Testis (tissue), 2 donors: ENCODE measurements at regions not wholly inside any gene's neighbourhood (a gene's known extent, or its start where the extent isn't known, plus 50 kb on each side); places are given as distances from the start of the nearest gene placed in this dataset.

Experiments
- DNase-seq: peaks from one replicate; pipeline ENCODE4 v3.0.0-alpha.2; 2019
- H3K27ac ChIP-seq, 2 donors: fragments of 200-600 bp; sonication (generic); one replicate each; pipeline ENCODE4 v1.5.1; 2019
- H3K27me3 ChIP-seq: fragments of 200-600 bp; sonication (generic); one replicate; pipeline ENCODE4 v1.5.1; 2019
- H3K36me3 ChIP-seq: fragments of 200-600 bp; sonication (generic); one replicate; pipeline ENCODE4 v1.5.1; 2017; ENCODE audit warnings: low read depth; ENCODE audit errors: missing control alignments
- H3K4me1 ChIP-seq: fragments of 200-600 bp; sonication (generic); one replicate; pipeline ENCODE4 v1.5.1; 2019
- H3K4me3 ChIP-seq, 2 donors: fragments of 200-600 bp; sonication (generic); one replicate each; pipeline ENCODE4 v1.5.1; 2017 to 2019
- H3K9me3 ChIP-seq: fragments of 200-600 bp; sonication (generic); one replicate; pipeline ENCODE4 v1.5.1; 2017
- CTCF ChIP-seq, 3 experiments: fragments of 450-650 bp in 2 of 3; fragments of 200-600 bp in 1 of 3; sonication (generic) in 1 of 3; IDR thresholded peaks; one replicate each; pipeline ENCODE4 v1.5.1; 2016 to 2019; ENCODE audit warnings: antibody characterized with exemption in 3 of 3, mild to moderate bottlenecking in 2 of 3, moderate library complexity in 1 of 3
- POLR2A ChIP-seq: fragments of 450-650 bp; IDR thresholded peaks from one replicate; pipeline ENCODE4 v1.6.1; 2017; ENCODE audit warnings: antibody characterized with exemption, mild to moderate bottlenecking, moderate library complexity
- WGBS, 2 donors: methylation state at CpG; one replicate each; pipeline ENCODE4 v1.1.5; 2018; 5-methylcytosine and 5-hydroxymethylcytosine counted together
- intact Hi-C: fragments of 100-400 bp; cut with DNase I; formaldehyde crosslinking; loops from one replicate; pipeline ENCODE4 v1.15.1; 2023; ENCODE audit warnings: low total_unique reads

DNA sequence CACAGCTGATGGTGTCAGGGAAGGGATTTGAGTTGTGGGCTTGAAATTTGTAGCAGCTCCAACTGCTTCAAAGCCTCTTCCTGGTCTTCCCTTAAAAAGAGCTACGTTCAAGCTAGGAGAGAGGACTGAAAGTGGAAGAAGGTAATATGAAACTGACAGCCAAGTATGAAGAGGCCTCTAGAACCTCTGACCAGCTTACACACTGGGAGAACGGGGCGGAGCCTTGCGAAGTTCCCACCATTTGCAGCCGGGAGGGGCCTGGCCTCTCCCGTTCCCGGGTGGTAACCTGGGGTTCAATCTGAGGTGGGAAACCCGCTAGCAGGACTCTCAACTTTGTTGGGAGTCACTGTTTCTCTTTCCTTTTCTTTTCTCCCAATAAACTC, 97.8 kb upstream of the PDE10A start:
- DNase-seq = no peak
- WGBS, 2 donors = 82 to 86% methylated on average over 8 of the region's 8 CpGs
- intact Hi-C loops = no loop called here

GRCh38 chr6:165760126-165760802, 97.2 kb upstream of the PDE10A start:
- no peaks in the 10 kb centered on the region for H3K9me3 ChIP-seq
- intact Hi-C loops = no loop called here
- no peaks in the 10 kb centered on the region for H3K27me3 ChIP-seq
- H3K36me3 ChIP-seq = no peaks in the 10 kb centered on the region
- WGBS, 2 donors = 68 to 81% methylated on average over 7 of the region's 7 CpGs
- no peak overlapping the region for H3K27ac ChIP-seq
- H3K4me3 ChIP-seq = no peak overlapping the region
- no peak for DNase-seq
- TF ChIP-seq CTCF (IDR thresholded peaks at IDR 0.05) (no peak), POLR2A (no peak)
- no peaks in the 10 kb centered on the region for H3K4me1 ChIP-seq

More for the DNA sequence above, 97.8 kb upstream of the PDE10A start:
- no peak overlapping the region for H3K27ac ChIP-seq
- H3K4me1 ChIP-seq = no peaks in the 10 kb centered on the region
- H3K4me3 ChIP-seq = no peak overlapping the region
- H3K27me3 ChIP-seq = no peaks in the 10 kb centered on the region
- TF ChIP-seq POLR2A (no peak), CTCF (IDR thresholded peaks at IDR 0.05) (no peak)
- no peaks in the 10 kb centered on the region for H3K36me3 ChIP-seq
- H3K9me3 ChIP-seq = no peaks in the 10 kb centered on the region

- TF ChIP-seq POLR2A = no peak
- no peak for TF ChIP-seq CTCF (IDR thresholded peaks at IDR 0.05)
- Histone ChIP-seq H3K4me3 (no peak overlapping the region), H3K27ac (no peak overlapping the region), H3K4me1 (no peaks in the 10 kb centered on the region), H3K9me3 (no peaks in the 10 kb centered on the region), H3K36me3 (no peaks in the 10 kb centered on the region), H3K27me3 (no peaks in the 10 kb centered on the region)
- no peak for DNase-seq
- intact Hi-C loops = no loop called here
These were observed 95.4 kb upstream of the PDE10A start for GRCh38 chr6:165758441-165758840.

DNA sequence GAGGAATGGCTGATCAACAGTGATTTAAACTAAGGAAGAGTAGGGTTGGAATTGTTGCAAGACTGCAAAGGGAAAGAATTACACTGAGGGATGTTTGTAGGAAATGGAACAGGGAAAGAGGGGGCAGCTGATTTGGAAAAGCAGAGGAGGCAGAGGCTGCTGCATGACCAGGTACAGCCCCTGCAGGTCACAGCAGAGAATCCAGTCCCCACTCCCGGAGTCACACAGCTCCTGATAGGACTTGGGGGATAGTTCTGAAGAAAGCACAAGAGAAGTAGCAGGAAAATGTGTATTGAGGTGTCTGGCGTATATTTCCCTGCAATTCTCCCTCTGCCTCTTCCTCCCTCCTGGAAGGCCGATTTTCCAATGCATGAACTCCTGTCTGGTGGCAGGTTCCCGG, 92.5 kb upstream of the PDE10A start:
- intact Hi-C loops = no loop called here
- no peaks in the 10 kb centered on the region for H3K36me3 ChIP-seq

More for the DNA sequence above, 92.5 kb upstream of the PDE10A start:
- no peak for DNase-seq
- Histone ChIP-seq H3K4me3 (no peak overlapping the region), H3K9me3 (no peaks in the 10 kb centered on the region), H3K27ac (no peak overlapping the region), H3K4me1 (no peaks in the 10 kb centered on the region), H3K27me3 (no peaks in the 10 kb centered on the region)
- 77 to 81% methylated on average over 4 of the region's 4 CpGs for WGBS, 2 donors
- TF ChIP-seq POLR2A (no peak), CTCF (IDR thresholded peaks at IDR 0.05) (no peak)
